ENCODE measurements at regions not wholly inside any gene's neighbourhood (a gene's known extent, or its start where the extent isn't known, plus 50 kb on each side); places are given as distances from the start of the nearest gene placed in this dataset.

- no peak overlapping the region for H3K27ac ChIP-seq
- DNase-seq, result no peak
- H3K36me3 ChIP-seq, result no peaks in the 10 kb centered on the region
- intact Hi-C loops (cut with DNase I), result no loop called here
- no peak for ATAC-seq
- WGBS, 2 donors, result 75 to 95% methylated on average over 2 of the region's 2 CpGs
- TF ChIP-seq CTCF (IDR thresholded peaks at IDR 0.05), result no peak
- H3K27me3 ChIP-seq, result no peaks in the 10 kb centered on the region
- H3K4me3 ChIP-seq, result no peak overlapping the region
- no peaks in the 10 kb centered on the region for H3K9me3 ChIP-seq
- FAIRE-seq, result no peak
- H3K4me1 ChIP-seq, result no peaks in the 10 kb centered on the region
Measured at GRCh38 chr2:220877491-220877890, 694.6 kb downstream of the EPHA4 start.

GRCh38 chr2:220877897-220878296, 694.2 kb downstream of the EPHA4 start:
- Histone ChIP-seq H3K27me3 (no peaks in the 10 kb centered on the region), H3K36me3 (no peaks in the 10 kb centered on the region), H3K9me3 (no peaks in the 10 kb centered on the region), H3K4me1 (no peaks in the 10 kb centered on the region), H3K27ac (no peak overlapping the region), H3K4me3 (no peak overlapping the region)
- ATAC-seq (no peak), FAIRE-seq (no peak), DNase-seq (no peak)
- TF ChIP-seq CTCF (IDR thresholded peaks at IDR 0.05), result no peak
- intact Hi-C loops (cut with DNase I), result no loop called here
- WGBS, 2 donors, result 63 to 72% methylated on average over 4 of the region's 4 CpGs

- FAIRE-seq (no peak), DNase-seq (no peak), ATAC-seq (no peak)
Measured at GRCh38 chr2:220880623-220881596, 691.2 kb downstream of the EPHA4 start.

GRCh38 chr2:220882507-220882906, 689.6 kb downstream of the EPHA4 start:
- Histone ChIP-seq H3K36me3 (no peaks in the 10 kb centered on the region), H3K4me1 (no peaks in the 10 kb centered on the region), H3K27ac (no peak overlapping the region), H3K9me3 (no peaks in the 10 kb centered on the region), H3K4me3 (no peak overlapping the region), H3K27me3 (no peaks in the 10 kb centered on the region)
- DNase-seq (no peak), ATAC-seq (no peak), FAIRE-seq (no peak)
- intact Hi-C loops (cut with DNase I), result no loop called here
- TF ChIP-seq CTCF (IDR thresholded peaks at IDR 0.05), result no peak

More at GRCh38 chr2:220880623-220881596, 691.2 kb downstream of the EPHA4 start:
- intact Hi-C loops (cut with DNase I), result no loop called here
- TF ChIP-seq CTCF (IDR thresholded peaks at IDR 0.05), result no peak
- Histone ChIP-seq H3K4me1 (no peaks in the 10 kb centered on the region), H3K27me3 (no peaks in the 10 kb centered on the region), H3K36me3 (no peaks in the 10 kb centered on the region), H3K9me3 (no peaks in the 10 kb centered on the region), H3K4me3 (no peak overlapping the region), H3K27ac (no peak overlapping the region)
- 49 to 55% methylated on average over 3 of the region's 3 CpGs for WGBS, 2 donors

- DNase-seq (no peak), FAIRE-seq (no peak), ATAC-seq (no peak)
- Histone ChIP-seq H3K4me3 (no peak overlapping the region), H3K27me3 (no peaks in the 10 kb centered on the region), H3K36me3 (no peaks in the 10 kb centered on the region), H3K9me3 (no peaks in the 10 kb centered on the region), H3K4me1 (no peaks in the 10 kb centered on the region), H3K27ac (no peak overlapping the region)
- intact Hi-C loops (cut with DNase I), result no loop called here
- 31 to 41% methylated on average over 4 of the region's 4 CpGs for WGBS, 2 donors
- TF ChIP-seq CTCF (IDR thresholded peaks at IDR 0.05), result no peak
Measured at GRCh38 chr2:220885593-220885992, 686.5 kb downstream of the EPHA4 start.

Data from pancreas (tissue), 10 donors.